ENCODE measurements at regions not wholly inside any gene's neighbourhood (a gene's known extent, or its start where the extent isn't known, plus 50 kb on each side); places are given as distances from the start of the nearest gene placed in this dataset.

GRCh38 chr2:136490100-136490499, 275.2 kb upstream of the THSD7B start:
- Histone ChIP-seq H2BK15ac (replicated peaks; ENCODE audit: low read depth) (no peak overlapping the region), H2AK5ac (ENCODE audit: low read length) (no peak overlapping the region), H3K9ac (ENCODE audit: low read length) (no peak overlapping the region), H3K23ac (ENCODE audit: low read length) (no peak overlapping the region), H2BK120ac (ENCODE audit: low read depth, low read length) (no peak overlapping the region), H2BK5ac (ENCODE audit: low read length) (no peak overlapping the region), H3K4me2 (ENCODE audit: low read length) (no peak overlapping the region), H3K56ac (ENCODE audit: low read length) (no peak overlapping the region), H3K4ac (ENCODE audit: low read depth, low read length) (no peak overlapping the region), H3K79me1 (ENCODE audit: low read length) (no peaks in the 10 kb centered on the region), H3K79me2 (ENCODE audit: control insufficient read depth, insufficient read depth, low read length) (no peaks in the 10 kb centered on the region), H3K4me3 (ENCODE audit: low read length) (no peak overlapping the region), H4K8ac (ENCODE audit: low read depth, low read length) (no peak overlapping the region), H3K27ac (ENCODE audit: low read depth, low read length) (no peak overlapping the region), H3K27me3 (ENCODE audit: insufficient read depth, low read length, poor library complexity) (no peaks in the 10 kb centered on the region), H3K4me1 (ENCODE audit: control insufficient read depth, low read depth, low read length) (no peaks in the 10 kb centered on the region), H4K5ac (ENCODE audit: low read length) (no peak overlapping the region), H3K18ac (ENCODE audit: low read length) (no peak overlapping the region), H3K36me3 (ENCODE audit: control insufficient read depth, insufficient read depth, low read length) (no peaks in the 10 kb centered on the region)
- DNase-seq, result no peak
- no CpG with 5 or more reads among the region's 3 CpGs for WGBS (ENCODE audit: extremely low coverage, insufficient coverage, low lambda C conversion rate)

DNA sequence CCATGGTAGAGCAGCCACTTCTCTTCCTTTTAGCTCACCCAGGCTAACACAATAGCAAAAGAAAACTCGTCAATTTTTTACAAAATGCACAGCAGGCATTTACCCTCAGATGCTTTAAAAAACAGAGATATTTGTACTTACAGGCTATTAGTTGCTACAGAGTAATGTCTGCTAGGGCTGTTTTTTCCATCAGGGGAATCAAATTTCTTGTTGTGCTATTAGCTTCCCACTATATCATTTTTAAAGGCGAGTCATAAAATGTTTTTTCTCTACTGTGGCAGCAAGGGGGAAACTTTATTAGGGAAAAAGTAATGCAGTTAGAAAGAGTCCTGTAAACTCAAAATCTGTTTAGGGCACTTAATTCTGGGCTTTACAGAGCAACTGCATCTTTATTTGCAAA, 277.9 kb upstream of the THSD7B start:
- H4K5ac ChIP-seq (ENCODE audit: low read length), result no peak overlapping the region
- no peak overlapping the region for H3K56ac ChIP-seq (ENCODE audit: low read length)
- no peaks in the 10 kb centered on the region for H3K79me1 ChIP-seq (ENCODE audit: low read length)
- H3K4ac ChIP-seq (ENCODE audit: low read depth, low read length), result no peak overlapping the region
- no peaks in the 10 kb centered on the region for H3K79me2 ChIP-seq (ENCODE audit: control insufficient read depth, insufficient read depth, low read length)
- no peak overlapping the region for H3K4me3 ChIP-seq (ENCODE audit: low read length)
- H3K36me3 ChIP-seq (ENCODE audit: control insufficient read depth, insufficient read depth, low read length), result no peaks in the 10 kb centered on the region
- H3K18ac ChIP-seq (ENCODE audit: low read length), result no peak overlapping the region
- no peak overlapping the region for H3K4me2 ChIP-seq (ENCODE audit: low read length)
- H3K4me1 ChIP-seq (ENCODE audit: control insufficient read depth, low read depth, low read length), result no peaks in the 10 kb centered on the region
- no peak overlapping the region for H2AK5ac ChIP-seq (ENCODE audit: low read length)
- DNase-seq, result no peak
- no peak overlapping the region for H2BK120ac ChIP-seq (ENCODE audit: low read depth, low read length)
- no peak overlapping the region for H2BK15ac ChIP-seq (replicated peaks; ENCODE audit: low read depth)
- no peak overlapping the region for H3K23ac ChIP-seq (ENCODE audit: low read length)
- H4K8ac ChIP-seq (ENCODE audit: low read depth, low read length), result no peak overlapping the region
- H3K27ac ChIP-seq (ENCODE audit: low read depth, low read length), result no peak overlapping the region
- H3K9ac ChIP-seq (ENCODE audit: low read length), result no peak overlapping the region
- no peak overlapping the region for H2BK5ac ChIP-seq (ENCODE audit: low read length)
- no peaks in the 10 kb centered on the region for H3K27me3 ChIP-seq (ENCODE audit: insufficient read depth, low read length, poor library complexity)
- WGBS (ENCODE audit: extremely low coverage, insufficient coverage, low lambda C conversion rate), result no CpG with 5 or more reads among the region's 2 CpGs

GRCh38 chr2:136486115-136486514, 279.2 kb upstream of the THSD7B start:
- WGBS (ENCODE audit: extremely low coverage, insufficient coverage, low lambda C conversion rate), result no CpG with 5 or more reads among the region's 10 CpGs
- H3K23ac ChIP-seq (ENCODE audit: low read length), result no peak overlapping the region
- no peaks in the 10 kb centered on the region for H3K79me1 ChIP-seq (ENCODE audit: low read length)
- H3K27me3 ChIP-seq (ENCODE audit: insufficient read depth, low read length, poor library complexity), result no peaks in the 10 kb centered on the region
- H3K4ac ChIP-seq (ENCODE audit: low read depth, low read length), result no peak overlapping the region
- no peaks in the 10 kb centered on the region for H3K4me1 ChIP-seq (ENCODE audit: control insufficient read depth, low read depth, low read length)
- H3K4me3 ChIP-seq (ENCODE audit: low read length), result no peak overlapping the region
- no peaks in the 10 kb centered on the region for H3K36me3 ChIP-seq (ENCODE audit: control insufficient read depth, insufficient read depth, low read length)
- no peak overlapping the region for H3K9ac ChIP-seq (ENCODE audit: low read length)
- H3K18ac ChIP-seq (ENCODE audit: low read length), result no peak overlapping the region
- H2BK15ac ChIP-seq (replicated peaks; ENCODE audit: low read depth), result no peak overlapping the region
- no peak overlapping the region for H4K8ac ChIP-seq (ENCODE audit: low read depth, low read length)
- no peak overlapping the region for H3K27ac ChIP-seq (ENCODE audit: low read depth, low read length)
- no peak overlapping the region for H2AK5ac ChIP-seq (ENCODE audit: low read length)
- no peaks in the 10 kb centered on the region for H3K79me2 ChIP-seq (ENCODE audit: control insufficient read depth, insufficient read depth, low read length)
- no peak for DNase-seq
- H3K56ac ChIP-seq (ENCODE audit: low read length), result no peak overlapping the region
- no peak overlapping the region for H3K4me2 ChIP-seq (ENCODE audit: low read length)
- H2BK120ac ChIP-seq (ENCODE audit: low read depth, low read length), result no peak overlapping the region
- no peak overlapping the region for H4K5ac ChIP-seq (ENCODE audit: low read length)
- H2BK5ac ChIP-seq (ENCODE audit: low read length), result no peak overlapping the region

DNA sequence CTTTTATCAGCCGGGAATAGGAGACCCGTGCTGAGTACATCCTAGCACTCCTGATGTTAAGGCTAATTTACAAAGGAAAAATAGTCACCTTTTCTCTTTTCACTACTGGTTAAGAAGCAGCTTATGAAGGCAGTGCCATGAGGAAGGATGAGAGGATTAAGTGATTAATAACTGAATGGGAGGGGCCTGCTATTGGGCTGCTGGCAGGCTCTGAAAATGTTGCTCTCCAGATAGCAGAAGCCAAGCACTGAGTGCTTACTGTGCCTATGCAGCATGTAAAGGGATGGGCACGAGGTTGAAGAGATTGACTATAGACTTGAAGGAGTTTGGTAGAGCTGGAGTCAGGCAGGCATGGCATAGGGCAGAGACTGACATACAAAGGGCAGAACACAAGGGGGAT, 282.4 kb upstream of the THSD7B start:
- H3K4ac ChIP-seq (ENCODE audit: low read depth, low read length), result no peak overlapping the region
- no peaks in the 10 kb centered on the region for H3K79me2 ChIP-seq (ENCODE audit: control insufficient read depth, insufficient read depth, low read length)
- no CpG with 5 or more reads among the region's 3 CpGs for WGBS (ENCODE audit: extremely low coverage, insufficient coverage, low lambda C conversion rate)
- no peak overlapping the region for H4K5ac ChIP-seq (ENCODE audit: low read length)
- no peaks in the 10 kb centered on the region for H3K4me1 ChIP-seq (ENCODE audit: control insufficient read depth, low read depth, low read length)
- H3K27me3 ChIP-seq (ENCODE audit: insufficient read depth, low read length, poor library complexity), result no peaks in the 10 kb centered on the region
- no peak overlapping the region for H3K27ac ChIP-seq (ENCODE audit: low read depth, low read length)
- H3K79me1 ChIP-seq (ENCODE audit: low read length), result no peaks in the 10 kb centered on the region
- DNase-seq, result no peak
- no peak overlapping the region for H2BK15ac ChIP-seq (replicated peaks; ENCODE audit: low read depth)
- H3K4me2 ChIP-seq (ENCODE audit: low read length), result no peak overlapping the region
- H3K36me3 ChIP-seq (ENCODE audit: control insufficient read depth, insufficient read depth, low read length), result no peaks in the 10 kb centered on the region
- H3K18ac ChIP-seq (ENCODE audit: low read length), result no peak overlapping the region
- no peak overlapping the region for H2BK120ac ChIP-seq (ENCODE audit: low read depth, low read length)
- no peak overlapping the region for H3K4me3 ChIP-seq (ENCODE audit: low read length)
- H4K8ac ChIP-seq (ENCODE audit: low read depth, low read length), result no peak overlapping the region
- no peak overlapping the region for H2AK5ac ChIP-seq (ENCODE audit: low read length)
- no peak overlapping the region for H2BK5ac ChIP-seq (ENCODE audit: low read length)
- H3K56ac ChIP-seq (ENCODE audit: low read length), result no peak overlapping the region
- no peak overlapping the region for H3K9ac ChIP-seq (ENCODE audit: low read length)
- H3K23ac ChIP-seq (ENCODE audit: low read length), result no peak overlapping the region

GRCh38 chr2:136482006-136482405, 283.3 kb upstream of the THSD7B start:
- no peak overlapping the region for H2AK5ac ChIP-seq (ENCODE audit: low read length)
- no peak overlapping the region for H3K9ac ChIP-seq (ENCODE audit: low read length)
- no peak overlapping the region for H4K8ac ChIP-seq (ENCODE audit: low read depth, low read length)
- H3K4ac ChIP-seq (ENCODE audit: low read depth, low read length), result no peak overlapping the region
- H4K5ac ChIP-seq (ENCODE audit: low read length), result no peak overlapping the region
- H2BK5ac ChIP-seq (ENCODE audit: low read length), result no peak overlapping the region
- H3K79me1 ChIP-seq (ENCODE audit: low read length), result no peaks in the 10 kb centered on the region
- H3K27ac ChIP-seq (ENCODE audit: low read depth, low read length), result no peak overlapping the region
- no peaks in the 10 kb centered on the region for H3K4me1 ChIP-seq (ENCODE audit: control insufficient read depth, low read depth, low read length)
- H3K79me2 ChIP-seq (ENCODE audit: control insufficient read depth, insufficient read depth, low read length), result no peaks in the 10 kb centered on the region
- no peaks in the 10 kb centered on the region for H3K36me3 ChIP-seq (ENCODE audit: control insufficient read depth, insufficient read depth, low read length)
- no peak overlapping the region for H3K23ac ChIP-seq (ENCODE audit: low read length)
- DNase-seq, result no peak
- H3K56ac ChIP-seq (ENCODE audit: low read length), result no peak overlapping the region
- no CpG with 5 or more reads among the region's 2 CpGs for WGBS (ENCODE audit: extremely low coverage, insufficient coverage, low lambda C conversion rate)
- no peaks in the 10 kb centered on the region for H3K27me3 ChIP-seq (ENCODE audit: insufficient read depth, low read length, poor library complexity)
- no peak overlapping the region for H3K4me3 ChIP-seq (ENCODE audit: low read length)
- no peak overlapping the region for H2BK15ac ChIP-seq (replicated peaks; ENCODE audit: low read depth)
- H2BK120ac ChIP-seq (ENCODE audit: low read depth, low read length), result no peak overlapping the region
- H3K4me2 ChIP-seq (ENCODE audit: low read length), result no peak overlapping the region
- H3K18ac ChIP-seq (ENCODE audit: low read length), result no peak overlapping the region

GRCh38 chr2:136479696-136480095, 285.6 kb upstream of the THSD7B start:
- no peak overlapping the region for H4K5ac ChIP-seq (ENCODE audit: low read length)
- H3K4me3 ChIP-seq (ENCODE audit: low read length), result no peak overlapping the region
- H3K4me1 ChIP-seq (ENCODE audit: control insufficient read depth, low read depth, low read length), result no peaks in the 10 kb centered on the region
- no peaks in the 10 kb centered on the region for H3K79me2 ChIP-seq (ENCODE audit: control insufficient read depth, insufficient read depth, low read length)
- H3K56ac ChIP-seq (ENCODE audit: low read length), result no peak overlapping the region
- H3K4me2 ChIP-seq (ENCODE audit: low read length), result no peak overlapping the region
- no peak overlapping the region for H3K23ac ChIP-seq (ENCODE audit: low read length)
- H4K8ac ChIP-seq (ENCODE audit: low read depth, low read length), result no peak overlapping the region
- H3K36me3 ChIP-seq (ENCODE audit: control insufficient read depth, insufficient read depth, low read length), result no peaks in the 10 kb centered on the region
- H3K79me1 ChIP-seq (ENCODE audit: low read length), result no peaks in the 10 kb centered on the region
- WGBS (ENCODE audit: extremely low coverage, insufficient coverage, low lambda C conversion rate), result no CpG with 5 or more reads among the region's 2 CpGs
- H2BK15ac ChIP-seq (replicated peaks; ENCODE audit: low read depth), result no peak overlapping the region
- H3K18ac ChIP-seq (ENCODE audit: low read length), result no peak overlapping the region
- no peaks in the 10 kb centered on the region for H3K27me3 ChIP-seq (ENCODE audit: insufficient read depth, low read length, poor library complexity)
- no peak for DNase-seq
- H3K9ac ChIP-seq (ENCODE audit: low read length), result no peak overlapping the region
- no peak overlapping the region for H2AK5ac ChIP-seq (ENCODE audit: low read length)
- H3K27ac ChIP-seq (ENCODE audit: low read depth, low read length), result no peak overlapping the region
- H2BK120ac ChIP-seq (ENCODE audit: low read depth, low read length), result no peak overlapping the region
- H2BK5ac ChIP-seq (ENCODE audit: low read length), result no peak overlapping the region
- no peak overlapping the region for H3K4ac ChIP-seq (ENCODE audit: low read depth, low read length)
